Gastrocnemius medialis (tissue), 4 donors: ENCODE measurements at regions not wholly inside any gene's neighbourhood (a gene's known extent, or its start where the extent isn't known, plus 50 kb on each side); places are given as distances from the start of the nearest gene placed in this dataset.

Experiments used
- POLR2A ChIP-seq, 2 donors: fragments of 450-650 bp; IDR thresholded peaks; one replicate each; pipeline ENCODE4 v1.6.1; 2017; ENCODE audit warnings: antibody characterized with exemption in 2 of 2, mild to moderate bottlenecking in 2 of 2, moderate library complexity in 2 of 2
- TF ChIP-seq, protein P1 (sequence below), 5 experiments: fragments of 450-650 bp in 3 of 5; fragments of 200-600 bp in 2 of 5; sonication (generic) in 2 of 5; IDR thresholded peaks in 4 of 5; conservative IDR thresholded peaks in 1 of 5; 1 replicate in 4 of 5; 2 replicates in 1 of 5; pipeline ENCODE4 v1.5.1; 2016 to 2019; ENCODE audit warnings: antibody characterized with exemption in 5 of 5, mild to moderate bottlenecking in 3 of 5, moderate library complexity in 3 of 5

DNA sequence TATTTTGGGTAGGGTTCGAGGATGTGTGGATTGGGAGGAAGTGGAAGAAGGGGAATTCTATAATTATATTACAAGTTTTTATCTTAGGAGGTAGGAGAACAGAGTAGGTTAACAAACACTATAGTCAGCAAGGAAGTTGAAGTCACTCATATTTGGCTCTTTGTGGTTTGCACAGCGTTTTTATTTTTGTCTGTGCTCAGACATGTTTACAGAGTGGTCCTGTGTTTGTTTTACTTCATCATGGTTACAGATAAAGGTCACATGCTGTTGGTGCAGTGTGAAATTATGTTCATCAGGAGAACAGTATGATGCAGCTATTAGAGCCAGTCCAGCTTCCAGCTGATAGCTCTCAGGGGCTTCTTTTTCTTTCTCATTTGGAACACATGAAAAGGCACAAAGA lies 299.9 kb upstream of the SFRP2 start:
- TF ChIP-seq, protein P1, sequence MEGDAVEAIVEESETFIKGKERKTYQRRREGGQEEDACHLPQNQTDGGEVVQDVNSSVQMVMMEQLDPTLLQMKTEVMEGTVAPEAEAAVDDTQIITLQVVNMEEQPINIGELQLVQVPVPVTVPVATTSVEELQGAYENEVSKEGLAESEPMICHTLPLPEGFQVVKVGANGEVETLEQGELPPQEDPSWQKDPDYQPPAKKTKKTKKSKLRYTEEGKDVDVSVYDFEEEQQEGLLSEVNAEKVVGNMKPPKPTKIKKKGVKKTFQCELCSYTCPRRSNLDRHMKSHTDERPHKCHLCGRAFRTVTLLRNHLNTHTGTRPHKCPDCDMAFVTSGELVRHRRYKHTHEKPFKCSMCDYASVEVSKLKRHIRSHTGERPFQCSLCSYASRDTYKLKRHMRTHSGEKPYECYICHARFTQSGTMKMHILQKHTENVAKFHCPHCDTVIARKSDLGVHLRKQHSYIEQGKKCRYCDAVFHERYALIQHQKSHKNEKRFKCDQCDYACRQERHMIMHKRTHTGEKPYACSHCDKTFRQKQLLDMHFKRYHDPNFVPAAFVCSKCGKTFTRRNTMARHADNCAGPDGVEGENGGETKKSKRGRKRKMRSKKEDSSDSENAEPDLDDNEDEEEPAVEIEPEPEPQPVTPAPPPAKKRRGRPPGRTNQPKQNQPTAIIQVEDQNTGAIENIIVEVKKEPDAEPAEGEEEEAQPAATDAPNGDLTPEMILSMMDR (IDR thresholded peaks at IDR 0.05 in 4 of 5, conservative IDR thresholded peaks at IDR 0.05 in 1 of 5), result no peak
- no peak for TF ChIP-seq POLR2A (IDR thresholded peaks at IDR 0.05)
